RWPE2 (cell line): ENCODE measurements at regions not wholly inside any gene's neighbourhood (a gene's known extent, or its start where the extent isn't known, plus 50 kb on each side); places are given as distances from the start of the nearest gene placed in this dataset.
"Not testable (repeated sequence)": the region's sequence is repeated elsewhere in the genome, so short reads cannot be mapped to it uniquely, and the experiment has no call there.

Experiments
- ATAC-seq: fragments of 200-7000 bp; cut with Tn5 transposase; 3 replicates; pipeline ENCODE4 v1.9.1; 2021; ENCODE audit warnings: low read depth
- DNase-seq: peaks from one replicate; pipeline ENCODE4 v3.0.0-alpha.2; 2020; ENCODE audit warnings: low spot score
- H3K27ac ChIP-seq: fragments of 450-650 bp; 2 replicates; pipeline ENCODE4 v1.5.1; 2017; ENCODE audit warnings: mild to moderate bottlenecking; ENCODE audit not compliant: poor library complexity, severe bottlenecking
- H3K27me3 ChIP-seq: fragments of 250-450 bp; sonication (Bioruptor Pico); 2 replicates; pipeline ENCODE4 v1.5.1; 2021; ENCODE audit warnings: mild to moderate bottlenecking, moderate library complexity; ENCODE audit not compliant: insufficient read depth, poor library complexity, severe bottlenecking
- H3K36me3 ChIP-seq: fragments of 250-450 bp; sonication (Bioruptor Pico); 2 replicates; pipeline ENCODE4 v1.5.1; 2020; ENCODE audit warnings: low read depth, mild to moderate bottlenecking, moderate library complexity
- H3K4me1 ChIP-seq: fragments of 250-450 bp; sonication (Bioruptor Pico); 2 replicates; pipeline ENCODE4 v1.5.1; 2021; ENCODE audit warnings: mild to moderate bottlenecking, moderate library complexity; ENCODE audit not compliant: insufficient read depth, poor library complexity, severe bottlenecking
- H3K4me3 ChIP-seq: fragments of 250-450 bp; sonication (Bioruptor Pico); 2 replicates; pipeline ENCODE4 v1.5.1; 2021; ENCODE audit warnings: mild to moderate bottlenecking, moderate library complexity; ENCODE audit not compliant: severe bottlenecking
- H3K9me3 ChIP-seq: fragments of 250-450 bp; sonication (Bioruptor Pico); 2 replicates; pipeline ENCODE4 v1.5.1; 2021; ENCODE audit warnings: mild to moderate bottlenecking, moderate library complexity; ENCODE audit not compliant: severe bottlenecking
- CTCF ChIP-seq: fragments of 450-650 bp; IDR thresholded peaks from one replicate; pipeline ENCODE4 v1.5.1; 2017; ENCODE audit warnings: mild to moderate bottlenecking, moderate library complexity; ENCODE audit not compliant: poor library complexity, severe bottlenecking

- ATAC-seq, result no peak
- TF ChIP-seq CTCF, result no peak
These were observed 53.4 kb downstream of the OR2K2 start for GRCh38 chr9:111276431-111277128.

GRCh38 chr9:111274737-111275136 is 55.3 kb downstream of the OR2K2 start:
- H3K27me3 ChIP-seq, result no peaks in the 10 kb centered on the region
- ATAC-seq (no peak), DNase-seq (no peak)
- no peaks in the 10 kb centered on the region for H3K36me3 ChIP-seq
- no peak overlapping the region for H3K4me3 ChIP-seq
- H3K4me1 ChIP-seq, result no peaks in the 10 kb centered on the region
- TF ChIP-seq CTCF, result no peak
- no peaks in the 10 kb centered on the region for H3K9me3 ChIP-seq
- H3K27ac ChIP-seq, result no peak overlapping the region

More at GRCh38 chr9:111276431-111277128, 53.4 kb downstream of the OR2K2 start:
- Histone ChIP-seq H3K27me3 (no peaks in the 10 kb centered on the region), H3K4me1 (no peaks in the 10 kb centered on the region), H3K27ac (no peak overlapping the region), H3K36me3 (no peaks in the 10 kb centered on the region), H3K4me3 (no peak overlapping the region), H3K9me3 (no peaks in the 10 kb centered on the region)
- no peak for DNase-seq

- Histone ChIP-seq H3K27me3 (no peaks in the 10 kb centered on the region), H3K9me3 (no peaks in the 10 kb centered on the region), H3K4me1 (no peaks in the 10 kb centered on the region), H3K27ac (no peak overlapping the region), H3K4me3 (no peak overlapping the region), H3K36me3 (no peaks in the 10 kb centered on the region)
- ATAC-seq, result no peak
- TF ChIP-seq CTCF, result no peak
- no peak for DNase-seq
These were observed 57.4 kb downstream of the OR2K2 start for GRCh38 chr9:111272581-111272980.

- Histone ChIP-seq H3K4me1 (no peaks in the 10 kb centered on the region), H3K9me3 (peaks cover 2% of the 10 kb centered on the region), H3K4me3 (no peak overlapping the region), H3K36me3 (no peaks in the 10 kb centered on the region), H3K27me3 (no peaks in the 10 kb centered on the region), H3K27ac (no peak overlapping the region)
- DNase-seq, result no peak
- no peak for ATAC-seq
- TF ChIP-seq CTCF, result no peak
These were observed 58.4 kb downstream of the OR2K2 start for GRCh38 chr9:111271481-111272080.

- Histone ChIP-seq H3K9me3 (peaks cover 2% of the 10 kb centered on the region), H3K36me3 (no peaks in the 10 kb centered on the region), H3K27ac (no peak overlapping the region), H3K4me1 (no peaks in the 10 kb centered on the region), H3K27me3 (no peaks in the 10 kb centered on the region), H3K4me3 (no peak overlapping the region)
- TF ChIP-seq CTCF, result no peak
- DNase-seq (no peak), ATAC-seq (no peak)
These were observed 59.0 kb downstream of the OR2K2 start for GRCh38 chr9:111271047-111271446.

- not testable (repeated sequence) for H3K27me3 ChIP-seq, H3K4me1 ChIP-seq, H3K4me3 ChIP-seq, H3K27ac ChIP-seq, ATAC-seq, H3K36me3 ChIP-seq, DNase-seq, H3K9me3 ChIP-seq
These were observed 64.0 kb downstream of the OR2K2 start for GRCh38 chr9:111266024-111266423.
